NT2/D1 (cell line): ENCODE measurements at regions not wholly inside any gene's neighbourhood (a gene's known extent, or its start where the extent isn't known, plus 50 kb on each side); places are given as distances from the start of the nearest gene placed in this dataset.

Experiments used
- YY1 ChIP-seq: IDR thresholded peaks from 2 replicates; pipeline ENCODE4 v1.6.1; 2011; ENCODE audit not compliant: insufficient read length, insufficient read depth
- ZNF274 ChIP-seq: IDR thresholded peaks from 2 replicates; pipeline ENCODE4 v1.6.1; 2011; ENCODE audit warnings: mild to moderate bottlenecking, low read depth, low read length

DNA sequence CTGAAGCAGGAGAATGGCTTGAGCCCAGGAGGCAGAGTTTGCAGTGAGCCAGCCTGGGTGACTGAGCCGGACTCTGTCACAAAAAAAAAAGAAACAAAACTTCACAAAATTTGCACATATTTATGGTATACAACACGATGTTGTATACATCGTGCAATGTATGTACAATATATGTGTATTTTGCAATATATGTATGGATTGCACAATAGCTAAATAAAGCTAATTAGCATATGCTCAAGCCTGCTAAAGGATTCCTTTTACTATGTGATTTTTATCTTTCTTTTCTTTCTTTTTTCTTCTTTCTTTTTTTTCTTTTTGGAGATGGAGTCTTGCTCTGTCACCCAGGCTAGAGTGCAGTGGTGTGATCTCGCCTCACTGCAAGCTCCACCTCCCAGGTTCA lies 368.0 kb upstream of the FAM98A start:
- TF ChIP-seq YY1 (no peak), ZNF274 (no peak)
